ENCODE measurements at regions not wholly inside any gene's neighbourhood (a gene's known extent, or its start where the extent isn't known, plus 50 kb on each side); places are given as distances from the start of the nearest gene placed in this dataset.

GRCh38 chr5:148897842-148898241, 71.4 kb downstream of the ADRB2 start:
- no peaks in the 10 kb centered on the region for H3K4me1 ChIP-seq (ENCODE audit: insufficient read depth, low read length)
- CTCF ChIA-PET = no interaction called here
- intact Hi-C loops (cut with DNase I, micrococcal nuclease) = no loop called here

GRCh38 chr5:148898413-148899075, 72.1 kb downstream of the ADRB2 start:
- Histone ChIP-seq H3K9me3 (ENCODE audit: control insufficient read depth in 1 of 2, insufficient read depth in 1 of 2, low read length in 2 of 2) (no peaks in the 10 kb centered on the region), H3K4me3 (ENCODE audit: low read length) (no peak overlapping the region), H3K36me3 (ENCODE audit: insufficient read depth, low read length) (no peaks in the 10 kb centered on the region), H3K4me1 (ENCODE audit: insufficient read depth, low read length) (no peaks in the 10 kb centered on the region), H3K27me3 (ENCODE audit: control insufficient read depth in 1 of 2, insufficient read depth in 2 of 2, low read length in 2 of 2) (no peaks in the 10 kb centered on the region), H3K27ac (ENCODE audit: low read depth in 1 of 2, low read length in 2 of 2) (no peak overlapping the region)
- POLR2A ChIA-PET = no interaction called here
- DNase-seq = no peak
- no peak overlapping the region for H3K4me3 Mint-ChIP-seq
- H3K27ac Mint-ChIP-seq = no peak overlapping the region
- no peak for TF ChIP-seq CTCF (IDR thresholded peaks at IDR 0.05)
- H3K4me1 Mint-ChIP-seq (ENCODE audit: low read depth) = no peaks in the 10 kb centered on the region
- no peaks in the 10 kb centered on the region for H3K36me3 Mint-ChIP-seq (ENCODE audit: low read depth)
- no peak for ATAC-seq (ENCODE audit: poor library complexity)
- H3K27me3 Mint-ChIP-seq = peaks cover 26% of the 10 kb centered on the region
- CTCF ChIA-PET = interaction anchor here (1.2 kb wide), 1 partner anchor 12 kb away, joined by 3 read pairs; no protein-coding TSS in a partner anchor
- intact Hi-C loops (cut with DNase I, micrococcal nuclease) = no loop called here
- no peaks in the 10 kb centered on the region for H3K9me3 Mint-ChIP-seq

More at GRCh38 chr5:148897842-148898241, 71.4 kb downstream of the ADRB2 start:
- Histone ChIP-seq H3K27ac (ENCODE audit: low read depth in 1 of 2, low read length in 2 of 2) (no peak overlapping the region), H3K27me3 (ENCODE audit: control insufficient read depth in 1 of 2, insufficient read depth in 2 of 2, low read length in 2 of 2) (no peaks in the 10 kb centered on the region), H3K4me3 (ENCODE audit: low read length) (no peak overlapping the region), H3K36me3 (ENCODE audit: insufficient read depth, low read length) (no peaks in the 10 kb centered on the region), H3K9me3 (ENCODE audit: control insufficient read depth in 1 of 2, insufficient read depth in 1 of 2, low read length in 2 of 2) (no peaks in the 10 kb centered on the region)
- POLR2A ChIA-PET = no interaction called here
- Mint-ChIP-seq H3K27ac (no peak overlapping the region), H3K27me3 (peaks cover 28% of the 10 kb centered on the region), H3K4me1 (ENCODE audit: low read depth) (no peaks in the 10 kb centered on the region), H3K9me3 (no peaks in the 10 kb centered on the region), H3K4me3 (no peak overlapping the region), H3K36me3 (ENCODE audit: low read depth) (no peaks in the 10 kb centered on the region)
- no peak for ATAC-seq (ENCODE audit: poor library complexity)
- DNase-seq = no peak
- no peak for TF ChIP-seq CTCF (IDR thresholded peaks at IDR 0.05)

GRCh38 chr5:148899993-148900392, 73.6 kb downstream of the ADRB2 start:
- no peaks in the 10 kb centered on the region for H3K9me3 Mint-ChIP-seq
- Histone ChIP-seq H3K9me3 (ENCODE audit: control insufficient read depth in 1 of 2, insufficient read depth in 1 of 2, low read length in 2 of 2) (no peaks in the 10 kb centered on the region), H3K36me3 (ENCODE audit: insufficient read depth, low read length) (no peaks in the 10 kb centered on the region), H3K4me1 (ENCODE audit: insufficient read depth, low read length) (no peaks in the 10 kb centered on the region), H3K27me3 (ENCODE audit: control insufficient read depth in 1 of 2, insufficient read depth in 2 of 2, low read length in 2 of 2) (no peaks in the 10 kb centered on the region), H3K4me3 (ENCODE audit: low read length) (no peak overlapping the region), H3K27ac (ENCODE audit: low read depth in 1 of 2, low read length in 2 of 2) (no peak overlapping the region)
- no peak for TF ChIP-seq CTCF (IDR thresholded peaks at IDR 0.05)
- peaks cover 18% of the 10 kb centered on the region for H3K27me3 Mint-ChIP-seq
- H3K4me3 Mint-ChIP-seq = no peak overlapping the region
- H3K4me1 Mint-ChIP-seq (ENCODE audit: low read depth) = no peaks in the 10 kb centered on the region
- no peaks in the 10 kb centered on the region for H3K36me3 Mint-ChIP-seq (ENCODE audit: low read depth)
- H3K27ac Mint-ChIP-seq = no peak overlapping the region
- DNase-seq (no peak), ATAC-seq (ENCODE audit: poor library complexity) (no peak)
- intact Hi-C loops (cut with DNase I, micrococcal nuclease) = no loop called here
- ChIA-PET POLR2A (no interaction called here), CTCF (interaction anchor here (0.6 kb wide), 1 partner anchor 14 kb away, joined by 3 read pairs; no protein-coding TSS in a partner anchor)
